HG03159 (cell line): ENCODE measurements at regions not wholly inside any gene's neighbourhood (a gene's known extent, or its start where the extent isn't known, plus 50 kb on each side); places are given as distances from the start of the nearest gene placed in this dataset.

Source experiments
- ATAC-seq: cut with Tn5 transposase; IDR thresholded peaks from one replicate; pipeline ENCODE4 v1.9.1; 2021; ENCODE audit warnings: mild to moderate bottlenecking, moderate library complexity; ENCODE audit not compliant: unreplicated experiment

- no peak for ATAC-seq
Observed at GRCh38 chr1:229046251-229046853, 224.6 kb upstream of the RAB4A start.

GRCh38 chr1:229047161-229047839, 223.6 kb upstream of the RAB4A start:
- no peak for ATAC-seq

- no peak for ATAC-seq
Observed at GRCh38 chr1:229047840-229048620, 222.9 kb upstream of the RAB4A start.

GRCh38 chr1:229048896-229049295, 222.0 kb upstream of the RAB4A start:
- ATAC-seq, result no peak

GRCh38 chr1:229056046-229056445, 214.9 kb upstream of the RAB4A start:
- ATAC-seq, result no peak

- no peak for ATAC-seq
Observed at GRCh38 chr1:229058111-229058561, 212.8 kb upstream of the RAB4A start.

- ATAC-seq, result no peak
Observed at GRCh38 chr1:229058729-229059128, 212.2 kb upstream of the RAB4A start.

- ATAC-seq, result no peak
Observed at GRCh38 chr1:229059671-229060539, 211.0 kb upstream of the RAB4A start.

- no peak for ATAC-seq
Observed at GRCh38 chr1:229062135-229062534, 208.8 kb upstream of the RAB4A start.

- no peak for ATAC-seq
Observed at GRCh38 chr1:229063154-229063773, 207.6 kb upstream of the RAB4A start.

- no peak for ATAC-seq
Observed at GRCh38 chr1:229064320-229065168, 206.4 kb upstream of the RAB4A start.

GRCh38 chr1:229065613-229066012, 205.3 kb upstream of the RAB4A start:
- no peak for ATAC-seq

- ATAC-seq, result no peak
Observed at GRCh38 chr1:229066591-229066990, 204.3 kb upstream of the RAB4A start.

GRCh38 chr1:229067546-229067945, 203.4 kb upstream of the RAB4A start:
- ATAC-seq, result no peak

GRCh38 chr1:229068270-229068987, 202.5 kb upstream of the RAB4A start:
- no peak for ATAC-seq

GRCh38 chr1:229069176-229069575, 201.7 kb upstream of the RAB4A start:
- ATAC-seq, result no peak

GRCh38 chr1:229070168-229070567, 200.7 kb upstream of the RAB4A start:
- no peak for ATAC-seq

- ATAC-seq, result no peak
Observed at GRCh38 chr1:229073251-229073650, 197.7 kb upstream of the RAB4A start.

- no peak for ATAC-seq
Observed at GRCh38 chr1:229075217-229075616, 195.7 kb upstream of the RAB4A start.
